ENCODE measurements at regions not wholly inside any gene's neighbourhood (a gene's known extent, or its start where the extent isn't known, plus 50 kb on each side); places are given as distances from the start of the nearest gene placed in this dataset.
A peak's percentile ranks its signal among the peaks of the same experiment; 100 is the strongest.

GRCh38 chr10:110392121-110392520, 87.4 kb upstream of the SMNDC1 start:
- no peak for FAIRE-seq
- Histone ChIP-seq H3K27ac (ENCODE audit: control insufficient read depth, insufficient read depth, low read length) (no peak overlapping the region), H3K79me2 (ENCODE audit: control insufficient read depth, insufficient read depth, low read length) (no peaks in the 10 kb centered on the region), H3K4me3 (ENCODE audit: control insufficient read depth in 2 of 3, extremely low read depth in 1 of 3, insufficient read depth in 2 of 3, low read depth in 1 of 3, low read length in 3 of 3) (no peak overlapping the region), H3K9me1 (ENCODE audit: control insufficient read depth, extremely low read depth, insufficient read depth, low read length) (no peaks in the 10 kb centered on the region), H4K20me1 (ENCODE audit: control insufficient read depth, extremely low read depth, insufficient read depth, low read length) (no peaks in the 10 kb centered on the region), H3K9ac (ENCODE audit: control insufficient read depth, extremely low read depth, insufficient read depth, low read length) (no peak overlapping the region), H3K4me1 (ENCODE audit: control insufficient read depth, extremely low read depth, insufficient read depth, low read length) (peaks cover 10% of the 10 kb centered on the region), H3K9me3 (ENCODE audit: control insufficient read depth, low read depth, low read length) (no peaks in the 10 kb centered on the region), H3K36me3 (ENCODE audit: control insufficient read depth in 2 of 2, extremely low read depth in 1 of 2, insufficient read depth in 2 of 2, low read length in 2 of 2) (no peaks in the 10 kb centered on the region), H3K4me2 (ENCODE audit: control insufficient read depth, extremely low read depth, insufficient read depth, low read depth, low read length) (no peak overlapping the region), H3K27me3 (ENCODE audit: control insufficient read depth, extremely low read depth, insufficient read depth, low read length) (no peaks in the 10 kb centered on the region), H2AFZ (ENCODE audit: control insufficient read depth, low read length) (no peak overlapping the region)
- no peak for TF ChIP-seq EZH2 (IDR thresholded peaks at IDR 0.05; ENCODE audit: low read length)
- TF ChIP-seq, protein P1, sequence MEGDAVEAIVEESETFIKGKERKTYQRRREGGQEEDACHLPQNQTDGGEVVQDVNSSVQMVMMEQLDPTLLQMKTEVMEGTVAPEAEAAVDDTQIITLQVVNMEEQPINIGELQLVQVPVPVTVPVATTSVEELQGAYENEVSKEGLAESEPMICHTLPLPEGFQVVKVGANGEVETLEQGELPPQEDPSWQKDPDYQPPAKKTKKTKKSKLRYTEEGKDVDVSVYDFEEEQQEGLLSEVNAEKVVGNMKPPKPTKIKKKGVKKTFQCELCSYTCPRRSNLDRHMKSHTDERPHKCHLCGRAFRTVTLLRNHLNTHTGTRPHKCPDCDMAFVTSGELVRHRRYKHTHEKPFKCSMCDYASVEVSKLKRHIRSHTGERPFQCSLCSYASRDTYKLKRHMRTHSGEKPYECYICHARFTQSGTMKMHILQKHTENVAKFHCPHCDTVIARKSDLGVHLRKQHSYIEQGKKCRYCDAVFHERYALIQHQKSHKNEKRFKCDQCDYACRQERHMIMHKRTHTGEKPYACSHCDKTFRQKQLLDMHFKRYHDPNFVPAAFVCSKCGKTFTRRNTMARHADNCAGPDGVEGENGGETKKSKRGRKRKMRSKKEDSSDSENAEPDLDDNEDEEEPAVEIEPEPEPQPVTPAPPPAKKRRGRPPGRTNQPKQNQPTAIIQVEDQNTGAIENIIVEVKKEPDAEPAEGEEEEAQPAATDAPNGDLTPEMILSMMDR (optimal IDR thresholded peaks at IDR 0.05 in 1 of 3, IDR thresholded peaks at IDR 0.05 in 1 of 3, conservative IDR thresholded peaks at IDR 0.05 in 1 of 3; ENCODE audit: extremely low read depth in 1 of 3, insufficient read depth in 2 of 3, low read length in 3 of 3) = no peak
- dilution Hi-C loops (cut with MboI; ENCODE audit: extremely low pct_ligation_motif_present, low sequenced_read_pairs) = no loop called here
- no peak for DNase-seq (ENCODE audit: low read depth, low spot score)

DNA sequence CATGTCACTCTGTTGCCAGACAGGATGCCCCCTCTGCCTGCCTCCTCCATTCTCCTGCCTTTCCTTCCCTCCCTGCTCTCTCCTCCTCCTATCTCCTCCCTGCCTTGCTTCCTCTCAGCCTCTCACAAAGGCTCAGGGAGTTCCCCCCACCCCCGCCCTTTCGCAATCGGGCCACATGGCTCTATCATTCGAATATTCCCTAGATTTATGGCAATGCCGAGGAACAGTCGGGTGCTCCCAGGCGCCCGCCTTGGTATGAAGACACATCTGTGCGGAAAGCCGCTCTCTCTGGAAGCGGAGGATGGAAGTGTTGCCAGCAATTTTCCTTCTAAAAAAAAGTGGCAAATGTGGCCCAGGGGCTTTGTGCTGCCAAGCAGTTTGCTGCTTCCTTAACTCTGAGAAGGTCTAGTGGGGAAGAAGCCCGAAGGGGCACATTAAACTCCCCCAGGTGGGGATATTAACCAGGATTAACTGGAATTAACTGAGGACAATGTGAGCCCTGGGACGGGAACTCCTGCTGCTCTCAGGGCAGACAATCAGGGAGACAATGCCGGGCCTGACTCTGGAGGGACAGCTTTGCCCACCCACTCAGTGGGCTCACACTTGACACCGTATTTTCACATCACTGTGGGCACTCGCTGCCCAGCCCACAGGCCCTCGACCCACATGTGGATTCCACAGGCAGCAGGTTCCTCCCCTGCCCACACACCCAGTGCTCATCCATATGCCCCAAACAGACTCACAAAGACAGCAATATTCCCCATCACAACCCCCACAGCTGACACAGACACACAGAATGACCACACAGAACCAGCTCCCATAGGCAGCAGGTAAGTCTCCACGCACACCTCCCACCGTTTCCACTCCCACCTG, 88.4 kb upstream of the SMNDC1 start:
- no peak overlapping the region for H3K27ac ChIP-seq (ENCODE audit: control insufficient read depth, insufficient read depth, low read length)
- peak overlapping the region; percentile 81 for H2AFZ ChIP-seq (ENCODE audit: control insufficient read depth, low read length)
- H3K36me3 ChIP-seq (ENCODE audit: control insufficient read depth in 2 of 2, extremely low read depth in 1 of 2, insufficient read depth in 2 of 2, low read length in 2 of 2) = no peaks in the 10 kb centered on the region
- FAIRE-seq = no peak
- peaks cover 16% of the 10 kb centered on the region for H3K4me1 ChIP-seq (ENCODE audit: control insufficient read depth, extremely low read depth, insufficient read depth, low read length)
- H3K9me3 ChIP-seq (ENCODE audit: control insufficient read depth, low read depth, low read length) = no peaks in the 10 kb centered on the region
- TF ChIP-seq, protein P1 (optimal IDR thresholded peaks at IDR 0.05 in 1 of 3, IDR thresholded peaks at IDR 0.05 in 1 of 3, conservative IDR thresholded peaks at IDR 0.05 in 1 of 3; ENCODE audit: extremely low read depth in 1 of 3, insufficient read depth in 2 of 3, low read length in 3 of 3) = no peak
- no peak for TF ChIP-seq EZH2 (IDR thresholded peaks at IDR 0.05; ENCODE audit: low read length)
- no peaks in the 10 kb centered on the region for H4K20me1 ChIP-seq (ENCODE audit: control insufficient read depth, extremely low read depth, insufficient read depth, low read length)
- H3K79me2 ChIP-seq (ENCODE audit: control insufficient read depth, insufficient read depth, low read length) = no peaks in the 10 kb centered on the region
- peak overlapping the region; percentile 0 for H3K9ac ChIP-seq (ENCODE audit: control insufficient read depth, extremely low read depth, insufficient read depth, low read length)
- no peaks in the 10 kb centered on the region for H3K9me1 ChIP-seq (ENCODE audit: control insufficient read depth, extremely low read depth, insufficient read depth, low read length)
- no peaks in the 10 kb centered on the region for H3K27me3 ChIP-seq (ENCODE audit: control insufficient read depth, extremely low read depth, insufficient read depth, low read length)
- DNase-seq (ENCODE audit: low read depth, low spot score) = no peak
- no peak overlapping the region for H3K4me2 ChIP-seq (ENCODE audit: control insufficient read depth, extremely low read depth, insufficient read depth, low read depth, low read length)
- dilution Hi-C loops (cut with MboI; ENCODE audit: extremely low pct_ligation_motif_present, low sequenced_read_pairs) = no loop called here
- H3K4me3 ChIP-seq (ENCODE audit: control insufficient read depth in 2 of 3, extremely low read depth in 1 of 3, insufficient read depth in 2 of 3, low read depth in 1 of 3, low read length in 3 of 3) = no peak overlapping the region

All from keratinocyte (primary cell).